ENCODE measurements at regions not wholly inside any gene's neighbourhood (a gene's known extent, or its start where the extent isn't known, plus 50 kb on each side); places are given as distances from the start of the nearest gene placed in this dataset.
"Not testable (repeated sequence)": the region's sequence is repeated elsewhere in the genome, so short reads cannot be mapped to it uniquely, and the experiment has no call there.

- no peak for DNase-seq (ENCODE audit: low spot score)
Observed at GRCh38 chr1:64361974-64362373, 108.0 kb upstream of the CACHD1 start.

GRCh38 chr1:64363111-64363510, 106.8 kb upstream of the CACHD1 start:
- DNase-seq (ENCODE audit: low spot score) = peak; percentile 5

- peak; percentile 75 for DNase-seq (ENCODE audit: low spot score)
Observed at GRCh38 chr1:64363616-64364015, 106.3 kb upstream of the CACHD1 start.

- no peak for DNase-seq (ENCODE audit: low spot score)
Observed at GRCh38 chr1:64366821-64367220, 103.1 kb upstream of the CACHD1 start.

GRCh38 chr1:64368344-64368743, 101.6 kb upstream of the CACHD1 start:
- DNase-seq (ENCODE audit: low spot score) = no peak

- DNase-seq (ENCODE audit: low spot score) = no peak
Observed at GRCh38 chr1:64378826-64379225, 91.1 kb upstream of the CACHD1 start.

GRCh38 chr1:64387389-64388285, 82.3 kb upstream of the CACHD1 start:
- peak; percentile 3 for DNase-seq (ENCODE audit: low spot score)

- no peak for DNase-seq (ENCODE audit: low spot score)
Observed at GRCh38 chr1:64388336-64388735, 81.6 kb upstream of the CACHD1 start.

GRCh38 chr1:64392109-64392508, 77.8 kb upstream of the CACHD1 start:
- DNase-seq (ENCODE audit: low spot score) = no peak

- DNase-seq (ENCODE audit: low spot score) = no peak
Observed at GRCh38 chr1:64393790-64394189, 76.1 kb upstream of the CACHD1 start.

GRCh38 chr1:64396817-64397216, 73.1 kb upstream of the CACHD1 start:
- DNase-seq (ENCODE audit: low spot score) = no peak

GRCh38 chr1:64397541-64397940, 72.4 kb upstream of the CACHD1 start:
- DNase-seq (ENCODE audit: low spot score) = no peak

GRCh38 chr1:64398936-64399335, 71.0 kb upstream of the CACHD1 start:
- DNase-seq (ENCODE audit: low spot score) = no peak

- no peak for DNase-seq (ENCODE audit: low spot score)
Observed at GRCh38 chr1:64401285-64401684, 68.6 kb upstream of the CACHD1 start.

GRCh38 chr1:64403331-64403730, 66.6 kb upstream of the CACHD1 start:
- DNase-seq (ENCODE audit: low spot score) = no peak

GRCh38 chr1:64404202-64404601, 65.7 kb upstream of the CACHD1 start:
- DNase-seq (ENCODE audit: low spot score) = no peak

- DNase-seq (ENCODE audit: low spot score) = no peak
Observed at GRCh38 chr1:64405833-64406232, 64.1 kb upstream of the CACHD1 start.

- no peak for DNase-seq (ENCODE audit: low spot score)
Observed at GRCh38 chr1:64410217-64410616, 59.7 kb upstream of the CACHD1 start.

GRCh38 chr1:64414855-64415546, 54.9 kb upstream of the CACHD1 start:
- DNase-seq (ENCODE audit: low spot score) = not testable (repeated sequence)

GRCh38 chr1:64417803-64418202, 52.1 kb upstream of the CACHD1 start:
- DNase-seq (ENCODE audit: low spot score) = no peak
